Epithelial cell of esophagus (primary cell): ENCODE measurements at regions not wholly inside any gene's neighbourhood (a gene's known extent, or its start where the extent isn't known, plus 50 kb on each side); places are given as distances from the start of the nearest gene placed in this dataset.

ENCODE experiments used
- DNase-seq: peaks from one replicate; pipeline ENCODE4 v3.0.0; 2010; ENCODE audit warnings: low read depth
- H3K4me3 ChIP-seq: 2 replicates; pipeline ENCODE4 v1.5.1; 2011; ENCODE audit warnings: mild to moderate bottlenecking, low read length, control low read depth
- CTCF ChIP-seq: IDR thresholded peaks from 2 replicates; pipeline ENCODE4 v1.5.1; 2011; ENCODE audit warnings: low read depth, mild to moderate bottlenecking, low read length, control low read depth, inconsistent platforms; ENCODE audit not compliant: insufficient read depth; ENCODE audit errors: missing control alignments

GRCh38 chr2:66070721-66071602 lies 364.0 kb upstream of the MEIS1 start:
- DNase-seq: no peak
- no peak overlapping the region for H3K4me3 ChIP-seq
- no peak for TF ChIP-seq CTCF

GRCh38 chr2:66069937-66070720 lies 364.8 kb upstream of the MEIS1 start:
- H3K4me3 ChIP-seq: no peak overlapping the region
- no peak for DNase-seq
- no peak for TF ChIP-seq CTCF

GRCh38 chr2:66066032-66066431 lies 368.9 kb upstream of the MEIS1 start:
- no peak for TF ChIP-seq CTCF
- no peak overlapping the region for H3K4me3 ChIP-seq
- DNase-seq: no peak

- DNase-seq: no peak
- TF ChIP-seq CTCF: no peak
- no peak overlapping the region for H3K4me3 ChIP-seq
These were observed 375.6 kb upstream of the MEIS1 start for GRCh38 chr2:66059332-66059731.

GRCh38 chr2:66058675-66059074 lies 376.2 kb upstream of the MEIS1 start:
- H3K4me3 ChIP-seq: no peak overlapping the region
- DNase-seq: no peak
- no peak for TF ChIP-seq CTCF

GRCh38 chr2:66057844-66058243 lies 377.1 kb upstream of the MEIS1 start:
- DNase-seq: no peak
- H3K4me3 ChIP-seq: no peak overlapping the region
- TF ChIP-seq CTCF: no peak
